Activated T-helper 2 cell treated with anti-CD3 and anti-CD28 coated beads, Interferon-gamma antibody, Interleukin-2, Interleukin-4, amounts not matched to agents 10 μg/mL and 5 μg/mL and 100 μg/mL, durations not matched to agents 14 hours and 24 hours and 36 hours (primary cell): ENCODE measurements at regions not wholly inside any gene's neighbourhood (a gene's known extent, or its start where the extent isn't known, plus 50 kb on each side); places are given as distances from the start of the nearest gene placed in this dataset.

ENCODE experiments used
- DNase-seq: peaks from one replicate; pipeline ENCODE4 v3.0.0; 2021; ENCODE audit warnings: low spot score
- H3K27ac Mint-ChIP-seq: one replicate; pipeline ENCODE4 v1.8.0; 2021; ENCODE audit warnings: mixed read lengths
- H3K27me3 Mint-ChIP-seq: one replicate; pipeline ENCODE4 v1.8.0; 2021; ENCODE audit warnings: low read depth, mixed read lengths
- H3K36me3 Mint-ChIP-seq: one replicate; pipeline ENCODE4 v1.8.0; 2021; ENCODE audit warnings: low read depth, mixed read lengths
- H3K4me1 Mint-ChIP-seq: one replicate; pipeline ENCODE4 v1.8.0; 2021; ENCODE audit warnings: low read depth, mixed read lengths
- H3K4me3 Mint-ChIP-seq: one replicate; pipeline ENCODE4 v1.8.0; 2021; ENCODE audit warnings: low read depth, mild to moderate bottlenecking, moderate library complexity, mixed read lengths
- H3K9me3 Mint-ChIP-seq: one replicate; pipeline ENCODE4 v1.8.0; 2021; ENCODE audit warnings: mixed read lengths
- intact Hi-C: fragments of 100-400 bp; cut with micrococcal nuclease; formaldehyde crosslinking; loops from one replicate; pipeline ENCODE4 v1.15.1; 2023

DNA sequence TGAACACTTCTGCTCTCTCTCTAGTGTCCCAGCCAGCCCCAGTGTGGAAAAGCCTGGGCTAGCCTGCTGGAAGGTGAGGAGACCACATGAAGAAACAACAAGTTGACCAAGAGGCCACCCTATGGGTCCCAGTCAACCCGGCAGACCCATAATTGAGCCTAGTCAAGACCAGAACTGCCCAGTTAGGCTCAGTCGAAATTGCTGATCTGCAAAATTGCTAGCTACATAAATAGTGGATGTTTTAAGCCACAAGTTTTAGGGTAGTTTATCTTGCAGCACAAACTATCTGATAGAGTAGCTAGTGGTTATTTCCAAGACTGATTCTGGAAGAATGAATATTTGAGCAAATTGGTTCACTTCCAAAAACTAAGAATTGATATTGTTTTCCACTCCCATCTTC lies 82.3 kb upstream of the CCDC112 start:
- intact Hi-C loops: loop anchor here (2.0 kb wide), 1 partner anchor 82 kb away; no protein-coding TSS in a partner anchor
- H3K27me3 Mint-ChIP-seq: no peaks in the 10 kb centered on the region
- H3K36me3 Mint-ChIP-seq: no peaks in the 10 kb centered on the region
- H3K9me3 Mint-ChIP-seq: no peaks in the 10 kb centered on the region
- no peak for DNase-seq
- H3K4me3 Mint-ChIP-seq: no peak overlapping the region
- peaks cover 20% of the 10 kb centered on the region for H3K4me1 Mint-ChIP-seq
- H3K27ac Mint-ChIP-seq: no peak overlapping the region

DNA sequence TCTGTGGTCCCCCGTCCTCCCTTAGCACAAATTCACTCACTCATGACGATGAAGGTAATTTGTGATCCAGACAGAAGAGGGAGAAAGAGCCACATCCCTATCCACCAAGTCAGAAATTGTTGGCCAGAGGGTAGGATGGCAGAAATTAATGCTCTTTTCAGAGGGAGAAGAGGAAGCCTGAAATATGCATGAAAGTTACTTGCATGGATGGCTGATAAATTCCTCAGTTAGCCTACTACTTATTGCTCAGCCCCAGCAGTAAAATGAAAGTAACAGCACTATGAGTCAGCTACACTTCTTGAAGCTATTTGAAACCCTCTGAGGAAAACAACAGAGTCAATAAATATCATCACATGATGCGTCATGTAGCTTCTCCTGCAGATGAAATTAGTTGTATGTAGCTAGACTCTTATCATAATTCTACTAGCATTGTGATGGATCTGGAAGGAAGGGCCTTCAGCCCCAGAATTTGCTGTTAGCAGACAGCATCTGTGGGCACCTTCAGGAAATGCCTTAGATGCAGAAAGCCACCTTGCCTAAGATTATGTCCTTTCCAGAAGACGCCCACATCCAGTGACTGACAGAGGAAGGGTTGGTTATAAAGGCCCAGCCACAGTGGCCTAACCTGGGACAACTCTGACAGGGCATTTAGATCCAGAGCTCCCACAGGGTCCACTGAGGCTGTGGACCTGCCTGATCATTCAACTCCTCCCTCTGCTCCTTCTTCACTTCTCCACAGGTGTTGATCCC lies 81.2 kb upstream of the CCDC112 start:
- Mint-ChIP-seq H3K4me3 (no peak overlapping the region), H3K27me3 (no peaks in the 10 kb centered on the region), H3K27ac (no peak overlapping the region), H3K9me3 (no peaks in the 10 kb centered on the region), H3K36me3 (no peaks in the 10 kb centered on the region), H3K4me1 (peaks cover 20% of the 10 kb centered on the region)
- DNase-seq: no peak
- intact Hi-C loops: loop anchor here (2.0 kb wide), 1 partner anchor 83 kb away; no protein-coding TSS in a partner anchor

DNA sequence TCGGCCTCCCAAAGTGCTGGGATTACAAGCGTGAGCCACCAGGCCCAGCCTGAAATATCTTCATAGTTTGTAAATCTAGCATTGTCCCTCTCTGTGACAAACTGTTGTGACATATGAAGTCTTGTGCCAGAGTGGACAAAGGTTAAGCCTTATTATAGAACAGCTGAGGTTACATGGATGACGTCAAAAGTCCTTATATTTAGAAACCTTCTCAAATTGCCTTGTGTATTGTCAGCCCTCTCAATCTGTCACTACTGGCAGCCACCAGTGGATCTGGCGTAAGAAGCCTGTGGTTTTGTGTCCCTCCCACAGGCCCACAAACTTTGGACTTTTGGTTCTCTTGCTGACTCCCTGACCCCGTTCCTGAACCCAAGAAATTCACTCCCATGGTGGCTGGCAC lies 79.4 kb upstream of the CCDC112 start:
- intact Hi-C loops: no loop called here
- H3K36me3 Mint-ChIP-seq: no peaks in the 10 kb centered on the region
- no peak for DNase-seq
- H3K9me3 Mint-ChIP-seq: no peaks in the 10 kb centered on the region
- no peaks in the 10 kb centered on the region for H3K27me3 Mint-ChIP-seq
- H3K4me3 Mint-ChIP-seq: no peak overlapping the region
- peaks cover 20% of the 10 kb centered on the region for H3K4me1 Mint-ChIP-seq
- H3K27ac Mint-ChIP-seq: no peak overlapping the region

DNA sequence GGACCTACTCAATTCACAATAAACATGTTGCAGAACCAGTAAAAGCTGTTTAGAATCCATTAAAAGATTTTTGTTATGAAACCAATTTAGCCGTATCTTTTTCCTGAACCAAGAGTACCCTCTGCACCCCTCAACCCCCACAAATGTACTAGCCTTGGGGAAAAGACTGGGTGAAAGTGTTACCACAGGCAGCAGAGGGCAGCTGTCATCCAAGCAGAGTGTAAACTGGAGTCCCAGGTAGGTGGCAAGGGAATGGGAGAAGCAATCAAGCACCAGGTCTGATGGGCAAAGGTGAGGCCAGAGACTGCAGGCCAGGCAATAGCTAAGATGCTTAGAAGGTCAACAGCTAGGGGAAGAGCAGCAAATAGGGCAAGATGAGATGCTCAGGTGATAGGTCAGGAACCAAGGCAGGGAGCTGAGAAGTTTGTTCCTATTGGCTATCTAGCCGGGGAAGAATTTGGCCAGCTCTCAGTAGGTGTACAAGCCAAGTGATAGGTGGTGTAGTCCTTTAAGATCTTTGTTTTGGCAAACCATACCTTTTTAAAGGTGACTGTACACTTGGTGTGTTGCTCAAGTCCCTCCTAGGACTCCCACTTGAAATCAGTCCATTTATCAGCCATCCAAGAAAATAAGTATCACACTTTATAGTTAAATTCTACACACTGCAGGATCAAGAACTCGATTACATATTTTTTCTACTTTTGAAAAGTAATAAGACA lies 77.8 kb upstream of the CCDC112 start:
- no peak overlapping the region for H3K27ac Mint-ChIP-seq
- no peaks in the 10 kb centered on the region for H3K9me3 Mint-ChIP-seq
- H3K4me3 Mint-ChIP-seq: no peak overlapping the region
- no peaks in the 10 kb centered on the region for H3K27me3 Mint-ChIP-seq
- H3K4me1 Mint-ChIP-seq: peaks cover 20% of the 10 kb centered on the region
- DNase-seq: no peak
- intact Hi-C loops: no loop called here
- H3K36me3 Mint-ChIP-seq: no peaks in the 10 kb centered on the region

DNA sequence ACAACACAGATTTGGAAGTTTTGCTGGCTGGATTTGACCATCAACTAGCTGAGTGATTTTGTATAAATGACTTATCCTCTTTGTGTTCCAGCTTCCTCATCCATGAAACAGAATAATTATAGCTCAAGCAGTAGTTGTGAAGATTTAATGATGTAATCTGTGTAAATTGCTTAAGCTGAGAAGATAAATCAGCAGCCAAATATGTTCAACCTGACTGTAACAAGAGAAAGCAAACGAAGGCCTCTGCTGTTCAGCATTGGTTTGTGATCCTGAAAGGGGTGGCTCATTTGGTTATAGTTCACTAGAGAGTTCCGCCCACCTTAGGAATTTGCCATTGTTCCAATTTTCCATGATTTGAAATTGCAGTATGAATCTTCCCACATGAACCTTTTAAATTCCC lies 75.7 kb upstream of the CCDC112 start:
- Mint-ChIP-seq H3K9me3 (no peaks in the 10 kb centered on the region), H3K36me3 (no peaks in the 10 kb centered on the region), H3K4me3 (no peak overlapping the region), H3K27me3 (peaks cover 7% of the 10 kb centered on the region), H3K27ac (no peak overlapping the region), H3K4me1 (peaks cover 3% of the 10 kb centered on the region)
- no peak for DNase-seq
- intact Hi-C loops: no loop called here

DNA sequence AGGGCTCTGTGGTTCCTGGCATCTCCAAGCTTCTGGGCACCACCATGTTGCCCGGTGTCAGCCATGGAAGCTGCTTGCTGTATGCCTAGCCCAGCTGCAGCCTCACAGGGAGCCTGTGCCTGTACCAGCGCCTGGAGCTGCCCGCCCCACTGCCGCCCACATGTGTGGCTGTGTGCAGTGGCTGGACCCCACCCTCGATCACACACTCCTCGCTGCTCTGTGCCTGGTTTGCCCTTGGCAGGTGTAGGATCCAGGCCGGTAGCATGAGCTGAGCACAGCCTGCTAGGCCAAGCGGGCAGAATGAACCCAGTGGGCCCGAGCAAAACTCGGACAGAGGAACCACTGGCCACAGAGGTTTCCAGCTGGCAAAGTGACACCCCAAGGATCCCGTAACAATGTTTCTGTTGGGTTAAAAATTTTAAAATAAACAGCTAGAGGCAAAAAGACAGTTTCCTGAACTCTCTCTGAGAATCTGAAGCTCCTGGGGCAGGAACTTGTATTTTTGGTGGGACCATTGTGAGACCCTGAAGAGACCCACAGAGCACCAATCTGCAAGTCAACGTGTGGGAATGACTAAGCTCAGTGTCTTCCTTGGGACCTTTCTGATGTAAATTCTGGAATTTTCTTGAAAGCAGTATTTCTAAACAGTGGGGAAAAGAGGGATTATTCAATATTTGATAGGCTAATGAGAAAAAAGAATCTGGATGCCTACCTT lies 73.1 kb upstream of the CCDC112 start:
- Mint-ChIP-seq H3K27me3 (peaks cover 13% of the 10 kb centered on the region), H3K36me3 (no peaks in the 10 kb centered on the region), H3K9me3 (no peaks in the 10 kb centered on the region), H3K4me3 (no peak overlapping the region), H3K27ac (no peak overlapping the region), H3K4me1 (peaks cover 4% of the 10 kb centered on the region)
- no peak for DNase-seq
- intact Hi-C loops: no loop called here

DNA sequence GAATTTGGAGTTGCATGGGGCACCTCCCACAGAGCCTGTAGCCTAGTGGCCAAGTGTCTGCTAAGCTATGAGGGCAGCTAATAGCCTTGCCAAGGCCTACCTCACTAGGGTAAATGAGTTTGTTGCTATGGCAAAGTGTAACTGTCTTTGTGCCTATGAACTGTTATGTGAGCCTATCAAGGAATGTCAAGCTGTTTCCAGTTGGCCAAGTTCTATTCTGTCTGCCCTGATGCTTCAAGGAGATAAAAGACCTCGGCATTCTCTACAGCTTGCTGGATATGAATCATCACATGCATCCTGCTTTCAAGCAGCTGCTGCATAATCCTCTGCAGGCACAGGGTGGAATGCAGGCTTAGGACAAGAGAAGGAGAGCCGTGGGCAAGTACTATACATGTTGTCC lies 69.8 kb upstream of the CCDC112 start:
- H3K27ac Mint-ChIP-seq: no peak overlapping the region
- no peaks in the 10 kb centered on the region for H3K9me3 Mint-ChIP-seq
- peaks cover 4% of the 10 kb centered on the region for H3K4me1 Mint-ChIP-seq
- peaks cover 18% of the 10 kb centered on the region for H3K27me3 Mint-ChIP-seq
- no peaks in the 10 kb centered on the region for H3K36me3 Mint-ChIP-seq
- no peak for DNase-seq
- intact Hi-C loops: no loop called here
- H3K4me3 Mint-ChIP-seq: no peak overlapping the region

DNA sequence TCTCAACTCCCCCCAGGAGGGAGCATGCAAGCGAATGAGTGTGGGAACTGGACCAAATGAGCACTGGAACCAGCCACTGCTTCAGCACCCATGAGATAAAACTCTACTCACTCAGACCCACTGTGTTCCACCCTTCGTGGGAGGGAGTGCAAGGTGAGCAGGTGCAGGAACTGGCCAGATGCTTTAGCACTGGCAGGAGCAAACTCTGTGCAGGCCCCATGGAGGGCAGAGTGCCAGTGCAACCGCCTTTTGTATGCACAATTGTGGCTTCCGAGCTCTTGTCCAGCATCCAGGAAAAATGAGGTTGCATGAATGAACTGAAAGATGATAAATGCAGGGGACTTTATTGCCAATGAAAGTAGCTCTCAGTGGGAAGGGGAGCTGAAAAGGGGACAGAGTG lies 67.4 kb upstream of the CCDC112 start:
- Mint-ChIP-seq H3K9me3 (no peaks in the 10 kb centered on the region), H3K4me1 (peaks cover 4% of the 10 kb centered on the region), H3K36me3 (no peaks in the 10 kb centered on the region), H3K27ac (no peak overlapping the region), H3K4me3 (no peak overlapping the region), H3K27me3 (peaks cover 23% of the 10 kb centered on the region)
- intact Hi-C loops: no loop called here
- no peak for DNase-seq

DNA sequence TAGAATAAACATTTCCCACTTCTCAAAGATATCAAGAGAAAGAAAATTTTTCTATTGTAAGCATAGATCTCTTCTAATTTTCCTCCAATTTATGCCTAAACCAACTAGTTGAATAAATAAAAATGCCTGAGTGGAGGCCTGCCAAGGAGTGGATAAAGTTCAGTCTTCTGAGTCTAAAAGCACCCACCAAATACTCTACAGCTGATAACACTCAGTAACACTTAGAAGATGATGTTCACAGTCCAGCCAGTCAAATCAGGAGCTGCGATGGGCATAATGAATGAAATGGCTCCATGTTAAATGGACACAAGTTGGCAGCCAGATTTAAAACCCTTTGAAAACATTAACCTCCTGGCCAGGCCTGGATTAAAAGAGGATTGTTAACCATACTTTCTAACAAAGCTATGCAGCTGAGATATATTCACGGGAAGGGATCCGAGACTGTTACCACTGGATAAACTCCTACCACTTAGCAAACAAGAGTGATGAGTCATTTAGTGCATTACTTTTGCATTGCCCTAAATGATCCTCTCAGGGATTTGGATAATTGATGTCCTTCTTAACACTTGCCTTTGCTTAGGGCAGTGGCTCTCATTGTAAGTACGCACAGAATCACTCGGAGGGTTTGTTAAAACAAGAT lies 63.7 kb upstream of the CCDC112 start:
- no peak overlapping the region for H3K4me3 Mint-ChIP-seq

DNA sequence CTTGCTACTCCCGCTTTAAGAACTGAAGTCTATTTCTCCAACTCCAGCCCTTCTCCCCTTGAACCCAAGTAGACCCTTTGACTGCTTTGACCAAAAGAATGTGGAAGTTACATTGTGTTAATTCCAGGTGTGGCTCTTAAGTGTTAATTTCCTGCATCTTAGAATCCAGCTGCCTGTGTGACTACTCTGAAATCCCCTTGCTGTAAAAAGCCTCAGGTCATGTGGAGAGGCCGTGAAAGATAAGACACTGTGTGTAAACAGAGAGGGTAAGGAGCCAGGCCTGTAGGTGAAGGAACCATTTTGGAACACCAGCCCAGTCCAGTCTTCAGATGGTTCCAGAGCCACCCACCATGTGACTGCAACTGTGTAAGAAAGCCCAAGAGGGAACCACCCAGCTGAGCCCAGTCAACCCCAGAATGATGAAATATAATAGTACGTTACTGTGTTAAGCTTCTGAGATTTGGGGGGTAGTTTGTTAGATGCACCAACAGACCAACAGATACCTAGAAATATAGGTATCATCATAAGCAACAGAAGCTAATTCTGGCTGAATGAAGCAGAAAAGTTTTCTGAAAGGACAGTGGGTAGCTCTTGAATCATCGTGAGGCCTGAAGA lies 59.4 kb upstream of the CCDC112 start:
- no peak for DNase-seq
- intact Hi-C loops: no loop called here
- no peaks in the 10 kb centered on the region for H3K9me3 Mint-ChIP-seq
- peaks cover 13% of the 10 kb centered on the region for H3K27me3 Mint-ChIP-seq
- H3K36me3 Mint-ChIP-seq: no peaks in the 10 kb centered on the region
- no peaks in the 10 kb centered on the region for H3K4me1 Mint-ChIP-seq
- no peak overlapping the region for H3K4me3 Mint-ChIP-seq
- no peak overlapping the region for H3K27ac Mint-ChIP-seq

More for the DNA sequence above, 63.7 kb upstream of the CCDC112 start:
- peaks cover 13% of the 10 kb centered on the region for H3K27me3 Mint-ChIP-seq
- no peak overlapping the region for H3K27ac Mint-ChIP-seq
- no peaks in the 10 kb centered on the region for H3K36me3 Mint-ChIP-seq
- no peaks in the 10 kb centered on the region for H3K9me3 Mint-ChIP-seq
- H3K4me1 Mint-ChIP-seq: no peaks in the 10 kb centered on the region
- intact Hi-C loops: no loop called here
- no peak for DNase-seq

DNA sequence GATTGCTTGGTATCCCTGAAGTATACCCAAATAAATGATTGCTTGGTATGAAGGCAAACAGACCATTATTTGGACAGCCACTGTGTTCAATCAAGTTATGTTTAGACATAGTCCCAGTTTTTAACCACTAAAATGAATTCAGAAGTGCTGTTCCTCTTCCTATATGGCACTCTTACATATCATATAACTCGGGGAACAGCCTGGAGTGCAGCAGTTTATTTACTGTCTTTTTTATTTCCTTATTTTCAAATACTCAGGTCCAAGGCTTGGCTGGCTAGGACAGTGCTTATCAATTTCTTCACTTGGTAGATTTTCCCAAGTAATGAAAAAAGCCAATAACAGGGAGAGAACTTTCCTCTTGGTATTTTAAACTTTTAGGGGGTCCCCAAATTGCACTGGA lies 58.6 kb upstream of the CCDC112 start:
- no peak for DNase-seq
- H3K4me3 Mint-ChIP-seq: no peak overlapping the region
- H3K9me3 Mint-ChIP-seq: no peaks in the 10 kb centered on the region
- peaks cover 13% of the 10 kb centered on the region for H3K27me3 Mint-ChIP-seq
- H3K36me3 Mint-ChIP-seq: no peaks in the 10 kb centered on the region
- no peak overlapping the region for H3K27ac Mint-ChIP-seq
- intact Hi-C loops: no loop called here
- H3K4me1 Mint-ChIP-seq: no peaks in the 10 kb centered on the region

DNA sequence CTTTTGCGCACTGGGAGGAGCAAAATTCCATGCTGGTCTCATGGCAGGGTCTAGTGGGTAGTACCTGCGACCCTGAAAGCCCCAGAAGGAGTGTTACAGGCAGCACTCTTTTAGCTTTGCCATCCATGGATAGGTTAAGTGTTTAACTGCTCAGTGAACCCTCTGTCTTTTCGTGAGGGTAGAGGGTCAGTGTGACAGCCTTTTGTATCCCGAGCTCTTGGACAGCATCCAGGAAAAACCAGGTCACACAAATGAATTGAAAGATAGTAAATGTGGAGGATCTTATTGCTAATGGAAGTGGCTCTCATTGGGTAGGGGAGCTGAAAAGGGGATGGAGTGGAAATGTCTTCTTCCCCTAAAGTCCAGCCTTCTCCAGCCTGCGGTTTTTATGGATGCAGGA lies 57.8 kb upstream of the CCDC112 start:
- DNase-seq: no peak
- no peaks in the 10 kb centered on the region for H3K36me3 Mint-ChIP-seq
- intact Hi-C loops: no loop called here
- H3K27me3 Mint-ChIP-seq: peaks cover 11% of the 10 kb centered on the region
- H3K4me3 Mint-ChIP-seq: no peak overlapping the region
- H3K9me3 Mint-ChIP-seq: no peaks in the 10 kb centered on the region
- no peak overlapping the region for H3K27ac Mint-ChIP-seq
- H3K4me1 Mint-ChIP-seq: no peaks in the 10 kb centered on the region
